Loucy (cell line): ENCODE measurements at regions not wholly inside any gene's neighbourhood (a gene's known extent, or its start where the extent isn't known, plus 50 kb on each side); places are given as distances from the start of the nearest gene placed in this dataset.

Experiments used
- EZH2phosphoT487 ChIP-seq: fragments of 200-600 bp; IDR thresholded peaks from 2 replicates; pipeline ENCODE4 v1.6.1; 2018; ENCODE audit warnings: antibody characterized with exemption, mild to moderate bottlenecking, moderate library complexity, borderline replicate concordance
- TF ChIP-seq, protein P1 (sequence below): fragments of 200-600 bp; sonication (generic); conservative IDR thresholded peaks from 2 replicates; pipeline ENCODE4 v1.5.1; 2014; ENCODE audit warnings: mild to moderate bottlenecking, antibody characterized with exemption, low read length

DNA sequence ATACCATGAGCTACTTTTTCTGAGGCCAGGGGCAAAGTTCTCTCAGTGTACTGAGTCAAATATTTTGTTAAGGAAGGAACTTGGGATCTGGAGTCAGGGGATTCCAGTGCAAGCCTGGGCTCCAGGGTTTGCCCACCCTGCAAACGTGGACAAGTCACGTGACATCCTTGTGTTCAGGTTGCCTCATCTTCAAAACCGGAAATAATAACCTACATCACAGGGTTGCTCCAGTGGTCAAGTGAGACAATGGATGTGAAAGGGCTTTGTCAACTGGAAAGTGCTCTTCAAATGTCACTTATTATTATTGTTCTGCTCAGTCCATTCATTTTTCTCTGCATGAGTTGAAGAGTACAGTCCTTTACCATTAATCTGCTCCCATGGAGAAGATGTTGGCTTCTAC is 414.9 kb downstream of the COG6 start:
- TF ChIP-seq, protein P1, sequence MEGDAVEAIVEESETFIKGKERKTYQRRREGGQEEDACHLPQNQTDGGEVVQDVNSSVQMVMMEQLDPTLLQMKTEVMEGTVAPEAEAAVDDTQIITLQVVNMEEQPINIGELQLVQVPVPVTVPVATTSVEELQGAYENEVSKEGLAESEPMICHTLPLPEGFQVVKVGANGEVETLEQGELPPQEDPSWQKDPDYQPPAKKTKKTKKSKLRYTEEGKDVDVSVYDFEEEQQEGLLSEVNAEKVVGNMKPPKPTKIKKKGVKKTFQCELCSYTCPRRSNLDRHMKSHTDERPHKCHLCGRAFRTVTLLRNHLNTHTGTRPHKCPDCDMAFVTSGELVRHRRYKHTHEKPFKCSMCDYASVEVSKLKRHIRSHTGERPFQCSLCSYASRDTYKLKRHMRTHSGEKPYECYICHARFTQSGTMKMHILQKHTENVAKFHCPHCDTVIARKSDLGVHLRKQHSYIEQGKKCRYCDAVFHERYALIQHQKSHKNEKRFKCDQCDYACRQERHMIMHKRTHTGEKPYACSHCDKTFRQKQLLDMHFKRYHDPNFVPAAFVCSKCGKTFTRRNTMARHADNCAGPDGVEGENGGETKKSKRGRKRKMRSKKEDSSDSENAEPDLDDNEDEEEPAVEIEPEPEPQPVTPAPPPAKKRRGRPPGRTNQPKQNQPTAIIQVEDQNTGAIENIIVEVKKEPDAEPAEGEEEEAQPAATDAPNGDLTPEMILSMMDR, result no peak
- no peak for TF ChIP-seq EZH2phosphoT487
